ENCODE measurements at regions not wholly inside any gene's neighbourhood (a gene's known extent, or its start where the extent isn't known, plus 50 kb on each side); places are given as distances from the start of the nearest gene placed in this dataset.

GRCh38 chr2:239742377-239742776 is 282.8 kb downstream of the NDUFA10 start:
- H3K9me3 Mint-ChIP-seq (ENCODE audit: unreplicated experiment), result peaks cover 1% of the 10 kb centered on the region
- H3K4me1 Mint-ChIP-seq (ENCODE audit: low read depth, unreplicated experiment), result no peaks in the 10 kb centered on the region
- no peaks in the 10 kb centered on the region for H3K36me3 Mint-ChIP-seq (ENCODE audit: unreplicated experiment)
- H3K27ac Mint-ChIP-seq (ENCODE audit: unreplicated experiment), result no peak overlapping the region
- TF ChIP-seq CTCF (IDR thresholded peaks at IDR 0.05; ENCODE audit: partially characterized antibody, unreplicated experiment), result no peak
- H3K4me3 Mint-ChIP-seq (ENCODE audit: unreplicated experiment), result no peak overlapping the region
- no peaks in the 10 kb centered on the region for H3K27me3 Mint-ChIP-seq (ENCODE audit: unreplicated experiment)
- no peak for DNase-seq

GRCh38 chr2:239739206-239739605 is 285.9 kb downstream of the NDUFA10 start:
- Mint-ChIP-seq H3K27me3 (ENCODE audit: unreplicated experiment) (peaks cover under 1% of the 10 kb centered on the region), H3K4me1 (ENCODE audit: low read depth, unreplicated experiment) (peaks cover 3% of the 10 kb centered on the region), H3K36me3 (ENCODE audit: unreplicated experiment) (peaks cover 1% of the 10 kb centered on the region), H3K27ac (ENCODE audit: unreplicated experiment) (no peak overlapping the region), H3K9me3 (ENCODE audit: unreplicated experiment) (no peaks in the 10 kb centered on the region), H3K4me3 (ENCODE audit: unreplicated experiment) (no peak overlapping the region)
- no peak for DNase-seq
- TF ChIP-seq CTCF (IDR thresholded peaks at IDR 0.05; ENCODE audit: partially characterized antibody, unreplicated experiment), result no peak

GRCh38 chr2:239738159-239738558 is 287.0 kb downstream of the NDUFA10 start:
- Mint-ChIP-seq H3K4me1 (ENCODE audit: low read depth, unreplicated experiment) (peaks cover 6% of the 10 kb centered on the region), H3K27me3 (ENCODE audit: unreplicated experiment) (peaks cover 4% of the 10 kb centered on the region), H3K27ac (ENCODE audit: unreplicated experiment) (no peak overlapping the region), H3K4me3 (ENCODE audit: unreplicated experiment) (no peak overlapping the region), H3K9me3 (ENCODE audit: unreplicated experiment) (no peaks in the 10 kb centered on the region), H3K36me3 (ENCODE audit: unreplicated experiment) (peaks cover 4% of the 10 kb centered on the region)
- DNase-seq, result no peak
- TF ChIP-seq CTCF (IDR thresholded peaks at IDR 0.05; ENCODE audit: partially characterized antibody, unreplicated experiment), result no peak

- H3K27ac Mint-ChIP-seq (ENCODE audit: unreplicated experiment), result no peak overlapping the region
- H3K27me3 Mint-ChIP-seq (ENCODE audit: unreplicated experiment), result peaks cover 4% of the 10 kb centered on the region
- peaks cover under 1% of the 10 kb centered on the region for H3K9me3 Mint-ChIP-seq (ENCODE audit: unreplicated experiment)
- peaks cover 6% of the 10 kb centered on the region for H3K4me1 Mint-ChIP-seq (ENCODE audit: low read depth, unreplicated experiment)
- TF ChIP-seq CTCF (IDR thresholded peaks at IDR 0.05; ENCODE audit: partially characterized antibody, unreplicated experiment), result no peak
- peak; percentile 14 for DNase-seq
- H3K4me3 Mint-ChIP-seq (ENCODE audit: unreplicated experiment), result no peak overlapping the region
- H3K36me3 Mint-ChIP-seq (ENCODE audit: unreplicated experiment), result peaks cover 4% of the 10 kb centered on the region
Observed at GRCh38 chr2:239737144-239737463, 288.0 kb downstream of the NDUFA10 start.

GRCh38 chr2:239736358-239737143 is 288.6 kb downstream of the NDUFA10 start:
- H3K9me3 Mint-ChIP-seq (ENCODE audit: unreplicated experiment), result peaks cover 3% of the 10 kb centered on the region
- H3K27me3 Mint-ChIP-seq (ENCODE audit: unreplicated experiment), result peaks cover 4% of the 10 kb centered on the region
- H3K4me3 Mint-ChIP-seq (ENCODE audit: unreplicated experiment), result no peak overlapping the region
- peak; percentile 7 for TF ChIP-seq CTCF (IDR thresholded peaks at IDR 0.05; ENCODE audit: partially characterized antibody, unreplicated experiment)
- DNase-seq, result peak; percentile 14
- H3K36me3 Mint-ChIP-seq (ENCODE audit: unreplicated experiment), result peaks cover 4% of the 10 kb centered on the region
- H3K4me1 Mint-ChIP-seq (ENCODE audit: low read depth, unreplicated experiment), result peaks cover 6% of the 10 kb centered on the region
- no peak overlapping the region for H3K27ac Mint-ChIP-seq (ENCODE audit: unreplicated experiment)
